ENCODE measurements at regions not wholly inside any gene's neighbourhood (a gene's known extent, or its start where the extent isn't known, plus 50 kb on each side); places are given as distances from the start of the nearest gene placed in this dataset.
"Not testable (repeated sequence)": the region's sequence is repeated elsewhere in the genome, so short reads cannot be mapped to it uniquely, and the experiment has no call there.

GRCh38 chr2:199535445-199536177 is 77.9 kb upstream of the SATB2 start:
- Histone ChIP-seq H4K5ac (ENCODE audit: insufficient read length, low read depth, low read length) (no peak overlapping the region), H3K4me1 (ENCODE audit: insufficient read depth, low read length) (no peaks in the 10 kb centered on the region), H4K20me1 (ENCODE audit: control insufficient read depth, insufficient read depth, insufficient read length) (no peaks in the 10 kb centered on the region), H3K4ac (ENCODE audit: low read depth, low read length) (no peak overlapping the region), H3K79me2 (ENCODE audit: insufficient read depth, low read length) (no peaks in the 10 kb centered on the region), H3K23ac (ENCODE audit: insufficient read length, low read depth, low read length) (no peak overlapping the region), H4K91ac (ENCODE audit: insufficient read length, low read depth, low read length) (no peak overlapping the region), H2BK120ac (ENCODE audit: low read depth, low read length, poor library complexity, severe bottlenecking) (no peak overlapping the region), H3K56ac (ENCODE audit: insufficient read length, low read depth, low read length) (no peak overlapping the region), H2AK5ac (ENCODE audit: insufficient read length, low read length) (no peak overlapping the region), H3K18ac (ENCODE audit: insufficient read length, low read depth, low read length) (no peak overlapping the region), H2BK12ac (ENCODE audit: insufficient read length, low read depth, low read length) (no peak overlapping the region), H3K27ac (ENCODE audit: insufficient read length, low read depth, low read length) (no peak overlapping the region), H3K23me2 (ENCODE audit: insufficient read length, low read depth, low read length, poor library complexity, severe bottlenecking) (no peaks in the 10 kb centered on the region), H3T11ph (ENCODE audit: low read length) (no peak overlapping the region), H3K9me3 (ENCODE audit: control insufficient read depth, low read depth, low read length) (no peaks in the 10 kb centered on the region), H3K9ac (ENCODE audit: extremely low read depth, insufficient read length, low read length) (no peak overlapping the region), H3K79me1 (ENCODE audit: insufficient read depth, low read depth, low read length, poor library complexity, severe bottlenecking) (no peaks in the 10 kb centered on the region), H3K14ac (ENCODE audit: insufficient read depth, low read length) (no peak overlapping the region), H2BK5ac (ENCODE audit: insufficient read length, low read length) (no peak overlapping the region), H2AFZ (ENCODE audit: low read length) (no peak overlapping the region), H2BK20ac (ENCODE audit: low read depth, low read length, poor library complexity, severe bottlenecking) (no peak overlapping the region), H3K27me3 (ENCODE audit: insufficient read depth, low read length) (no peaks in the 10 kb centered on the region), H4K8ac (replicated peaks; ENCODE audit: insufficient read length, low read depth, low read length) (no peak overlapping the region), H2BK15ac (ENCODE audit: low read depth, low read length) (no peak overlapping the region), H3K4me2 (ENCODE audit: insufficient read depth, insufficient read length, low read length) (no peak overlapping the region)
- Mint-ChIP-seq H3K9me3 (no peaks in the 10 kb centered on the region), H3K27ac (no peak overlapping the region), H3K4me1 (no peaks in the 10 kb centered on the region), H3K36me3 (ENCODE audit: insufficient read depth in 1 of 3, low read depth in 3 of 3) (no peaks in the 10 kb centered on the region), H3K27me3 (ENCODE audit: low read depth) (no peaks in the 10 kb centered on the region), H3K4me3 (no peak overlapping the region)
- no CpG with 5 or more reads among the region's 7 CpGs for WGBS (ENCODE audit: extremely low coverage, insufficient read length, low lambda C conversion rate)
- DNase-seq: no peak
- no peak for TF ChIP-seq CTCF (conservative IDR thresholded peaks at IDR 0.05)

- not testable (repeated sequence) for H3K23ac ChIP-seq (ENCODE audit: insufficient read length, low read depth, low read length); H3K36me3 Mint-ChIP-seq (ENCODE audit: insufficient read depth in 1 of 3, low read depth in 3 of 3); H3K4ac ChIP-seq (ENCODE audit: low read depth, low read length); H2BK120ac ChIP-seq (ENCODE audit: low read depth, low read length, poor library complexity, severe bottlenecking); H3K27ac ChIP-seq (ENCODE audit: insufficient read length, low read depth, low read length); H3K79me1 ChIP-seq (ENCODE audit: insufficient read depth, low read depth, low read length, poor library complexity, severe bottlenecking); H3K4me1 Mint-ChIP-seq; H3K79me2 ChIP-seq (ENCODE audit: insufficient read depth, low read length); H3K4me2 ChIP-seq (ENCODE audit: insufficient read depth, insufficient read length, low read length); H4K5ac ChIP-seq (ENCODE audit: insufficient read length, low read depth, low read length); DNase-seq; H2BK12ac ChIP-seq (ENCODE audit: insufficient read length, low read depth, low read length); H3K56ac ChIP-seq (ENCODE audit: insufficient read length, low read depth, low read length); H3K27ac Mint-ChIP-seq; H3K9ac ChIP-seq (ENCODE audit: extremely low read depth, insufficient read length, low read length); H2BK15ac ChIP-seq (ENCODE audit: low read depth, low read length); H3T11ph ChIP-seq (ENCODE audit: low read length); H3K27me3 Mint-ChIP-seq (ENCODE audit: low read depth); H2BK20ac ChIP-seq (ENCODE audit: low read depth, low read length, poor library complexity, severe bottlenecking); H4K20me1 ChIP-seq (ENCODE audit: control insufficient read depth, insufficient read depth, insufficient read length); H2AFZ ChIP-seq (ENCODE audit: low read length); H3K9me3 Mint-ChIP-seq; H3K18ac ChIP-seq (ENCODE audit: insufficient read length, low read depth, low read length); H3K4me3 Mint-ChIP-seq; H3K23me2 ChIP-seq (ENCODE audit: insufficient read length, low read depth, low read length, poor library complexity, severe bottlenecking); H3K4me1 ChIP-seq (ENCODE audit: insufficient read depth, low read length); H4K8ac ChIP-seq (replicated peaks; ENCODE audit: insufficient read length, low read depth, low read length); H3K27me3 ChIP-seq (ENCODE audit: insufficient read depth, low read length); H2AK5ac ChIP-seq (ENCODE audit: insufficient read length, low read length); H2BK5ac ChIP-seq (ENCODE audit: insufficient read length, low read length); H3K14ac ChIP-seq (ENCODE audit: insufficient read depth, low read length); H4K91ac ChIP-seq (ENCODE audit: insufficient read length, low read depth, low read length); H3K9me3 ChIP-seq (ENCODE audit: control insufficient read depth, low read depth, low read length)
- WGBS (ENCODE audit: extremely low coverage, insufficient read length, low lambda C conversion rate): no CpG with 5 or more reads among the region's 3 CpGs
Measured at GRCh38 chr2:199533873-199534272, 76.1 kb upstream of the SATB2 start.

All from H9 (cell line).